GM20000 (cell line): ENCODE measurements at regions not wholly inside any gene's neighbourhood (a gene's known extent, or its start where the extent isn't known, plus 50 kb on each side); places are given as distances from the start of the nearest gene placed in this dataset.

Experiments used
- DNase-seq: peaks from one replicate; pipeline ENCODE4 v3.0.0; 2012; ENCODE audit warnings: low spot score
- TF ChIP-seq, protein P1 (sequence below): IDR thresholded peaks from 2 replicates; pipeline ENCODE4 v1.5.1; 2012; ENCODE audit warnings: mild to moderate bottlenecking, control low read depth; ENCODE audit errors: extremely low read depth, missing control alignments

DNA sequence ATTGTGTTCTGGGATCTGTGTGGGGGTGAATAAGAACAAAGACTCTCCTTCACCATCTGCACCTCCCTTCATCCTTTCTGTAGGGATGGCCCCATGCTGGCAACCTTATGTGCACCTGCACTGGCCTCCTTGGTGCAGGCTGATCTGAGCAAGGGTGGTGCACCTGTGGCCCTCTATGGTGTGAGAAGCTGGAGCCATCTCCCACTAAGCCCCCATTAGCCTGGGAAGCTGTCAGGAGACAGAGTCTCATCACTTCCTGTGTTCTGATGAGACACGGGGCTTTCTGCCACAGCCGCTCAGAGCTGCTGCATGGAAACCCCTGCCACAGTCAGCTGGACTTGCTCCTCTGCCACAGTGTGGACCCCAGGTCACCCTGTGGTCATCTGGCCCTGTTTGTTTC, 565.3 kb upstream of the SALL3 start:
- no peak for DNase-seq
- TF ChIP-seq, protein P1, sequence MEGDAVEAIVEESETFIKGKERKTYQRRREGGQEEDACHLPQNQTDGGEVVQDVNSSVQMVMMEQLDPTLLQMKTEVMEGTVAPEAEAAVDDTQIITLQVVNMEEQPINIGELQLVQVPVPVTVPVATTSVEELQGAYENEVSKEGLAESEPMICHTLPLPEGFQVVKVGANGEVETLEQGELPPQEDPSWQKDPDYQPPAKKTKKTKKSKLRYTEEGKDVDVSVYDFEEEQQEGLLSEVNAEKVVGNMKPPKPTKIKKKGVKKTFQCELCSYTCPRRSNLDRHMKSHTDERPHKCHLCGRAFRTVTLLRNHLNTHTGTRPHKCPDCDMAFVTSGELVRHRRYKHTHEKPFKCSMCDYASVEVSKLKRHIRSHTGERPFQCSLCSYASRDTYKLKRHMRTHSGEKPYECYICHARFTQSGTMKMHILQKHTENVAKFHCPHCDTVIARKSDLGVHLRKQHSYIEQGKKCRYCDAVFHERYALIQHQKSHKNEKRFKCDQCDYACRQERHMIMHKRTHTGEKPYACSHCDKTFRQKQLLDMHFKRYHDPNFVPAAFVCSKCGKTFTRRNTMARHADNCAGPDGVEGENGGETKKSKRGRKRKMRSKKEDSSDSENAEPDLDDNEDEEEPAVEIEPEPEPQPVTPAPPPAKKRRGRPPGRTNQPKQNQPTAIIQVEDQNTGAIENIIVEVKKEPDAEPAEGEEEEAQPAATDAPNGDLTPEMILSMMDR, result no peak

DNA sequence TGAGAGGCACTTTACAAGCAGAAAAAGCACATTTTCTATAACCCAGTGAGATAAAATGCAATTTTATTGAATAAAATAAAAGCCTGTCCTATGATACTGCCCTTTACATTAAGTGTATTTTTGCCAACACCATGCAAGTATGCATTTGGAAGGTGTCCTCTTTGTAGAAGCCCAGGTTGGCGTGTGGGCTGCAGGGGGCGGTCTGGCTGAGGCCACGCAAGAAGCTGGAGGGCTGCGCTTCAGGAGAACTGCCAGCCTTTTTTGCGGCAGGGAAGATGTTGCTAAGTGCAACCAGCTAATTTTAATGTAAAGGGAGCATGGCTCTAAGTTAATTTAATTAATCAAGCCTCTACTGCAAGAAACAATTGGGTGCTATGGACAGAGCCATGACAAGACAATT, 562.8 kb upstream of the SALL3 start:
- DNase-seq, result no peak

DNA sequence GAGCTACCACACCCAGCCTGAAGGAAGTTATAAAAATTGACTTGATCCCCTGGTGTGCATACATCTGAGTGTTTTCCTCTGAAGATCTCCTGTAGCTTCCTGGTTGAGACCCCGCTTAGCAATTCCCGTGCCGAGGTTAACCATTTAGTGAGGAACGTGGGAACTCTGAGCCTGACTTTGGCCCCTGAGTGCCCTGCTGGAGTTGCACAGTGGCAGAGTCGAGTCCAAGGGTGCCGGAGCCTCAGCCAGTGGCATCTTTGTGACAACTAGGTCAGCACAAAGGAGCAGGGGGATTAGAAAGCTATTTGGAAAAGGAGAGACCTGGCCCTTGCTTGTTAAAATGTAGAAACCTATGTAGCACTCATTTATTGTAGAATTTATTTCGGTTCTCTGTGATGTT, 561.2 kb upstream of the SALL3 start:
- TF ChIP-seq, protein P1, result no peak

More for the DNA sequence above, 562.8 kb upstream of the SALL3 start:
- TF ChIP-seq, protein P1, result no peak

DNA sequence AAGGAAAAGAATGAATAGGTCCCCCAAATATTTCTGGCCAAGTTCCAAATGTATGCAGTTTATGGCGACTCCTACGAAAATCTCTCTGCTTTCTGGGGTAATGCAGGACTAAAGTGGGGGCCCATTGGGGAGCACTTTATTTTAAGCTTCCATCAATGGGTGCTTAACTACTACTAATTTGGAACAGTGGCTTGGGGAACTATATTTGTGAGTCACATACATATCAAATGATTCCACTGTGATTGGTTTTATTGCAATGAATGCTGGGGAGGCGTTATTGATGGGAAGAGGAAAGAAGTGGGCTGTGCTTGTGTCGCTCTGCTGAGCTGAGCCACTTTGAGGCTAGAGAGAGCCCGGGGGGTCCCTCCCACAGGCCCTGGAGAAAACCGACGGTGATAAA, 560.4 kb upstream of the SALL3 start:
- DNase-seq, result no peak
- TF ChIP-seq, protein P1, result no peak

More for the DNA sequence above, 561.2 kb upstream of the SALL3 start:
- DNase-seq, result no peak

DNA sequence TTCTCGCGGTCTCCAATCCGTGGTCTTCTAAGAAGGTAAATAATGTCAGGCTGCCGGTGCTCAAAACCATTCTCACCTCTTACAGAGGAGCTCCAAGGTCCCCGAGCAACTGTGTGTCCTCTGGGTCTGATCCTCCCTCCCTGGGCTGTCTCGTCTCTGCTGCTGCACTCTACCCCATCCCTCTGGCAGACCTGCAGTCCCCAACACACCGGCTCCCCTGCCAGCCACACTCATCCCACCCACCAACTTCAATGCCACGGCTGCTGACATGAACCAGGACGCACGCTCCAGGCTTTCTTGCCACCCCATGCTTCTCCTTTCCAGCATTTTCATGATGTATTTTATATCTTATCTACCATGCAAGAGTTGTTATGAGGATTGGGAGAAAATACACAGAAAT, 559.5 kb upstream of the SALL3 start:
- TF ChIP-seq, protein P1, result no peak
- no peak for DNase-seq

DNA sequence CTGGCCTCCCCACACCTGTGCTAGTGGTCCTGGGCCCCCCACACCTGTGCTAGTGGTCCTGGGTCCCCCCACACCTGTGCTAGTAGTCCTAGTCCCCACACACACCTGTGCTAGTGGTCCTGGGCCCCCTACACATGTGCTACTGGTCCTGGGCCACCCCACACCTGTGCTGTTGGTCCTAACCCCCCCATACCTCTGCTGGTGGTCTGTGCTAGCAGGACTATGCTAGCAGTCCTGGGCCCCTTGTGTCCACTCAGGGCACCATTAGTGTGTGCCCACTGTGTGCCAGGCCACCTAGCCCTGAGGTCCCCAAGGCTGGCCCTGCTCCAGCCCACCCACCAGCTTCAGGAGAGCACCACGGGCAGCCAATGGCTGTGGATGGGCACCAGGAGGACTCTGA, 558.2 kb upstream of the SALL3 start:
- no peak for DNase-seq
- TF ChIP-seq, protein P1, result no peak

DNA sequence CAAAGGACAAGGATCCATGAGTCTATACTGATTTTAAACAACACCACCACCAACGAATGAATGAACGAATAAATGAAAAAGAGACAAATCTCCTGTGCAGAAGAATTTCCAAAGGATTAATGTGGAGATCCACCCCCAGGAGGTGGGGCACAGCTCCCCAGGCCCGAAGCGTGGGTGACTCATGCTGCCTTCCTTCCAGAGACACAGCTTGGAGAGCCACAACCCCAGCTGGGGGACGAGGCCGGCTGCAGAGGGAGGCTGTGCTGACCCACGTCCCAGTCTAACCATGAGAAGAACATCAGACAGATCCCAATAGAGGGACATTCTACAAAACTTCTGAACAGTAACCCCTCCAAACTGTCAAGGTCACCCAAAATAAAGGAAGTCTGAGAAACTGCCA, 557.3 kb upstream of the SALL3 start:
- no peak for DNase-seq
- TF ChIP-seq, protein P1, result no peak
